ENCODE measurements at regions not wholly inside any gene's neighbourhood (a gene's known extent, or its start where the extent isn't known, plus 50 kb on each side); places are given as distances from the start of the nearest gene placed in this dataset.

GRCh38 chr2:103664690-103665089 is 902.9 kb downstream of the TMEM182 start:
- no peaks in the 10 kb centered on the region for H3K9me3 ChIP-seq (ENCODE audit: control insufficient read depth in 2 of 2, low read length in 2 of 2)
- no peak overlapping the region for H3K4me3 ChIP-seq (ENCODE audit: low read length in 2 of 2)
- H3K27me3 ChIP-seq (ENCODE audit: control insufficient read depth in 1 of 2, insufficient read depth in 2 of 2, low read length in 2 of 2), result no peaks in the 10 kb centered on the region
- H3K36me3 ChIP-seq (ENCODE audit: control insufficient read depth in 2 of 2, insufficient read depth in 2 of 2, low read length in 2 of 2), result no peaks in the 10 kb centered on the region
- H3K9ac ChIP-seq (ENCODE audit: low read length in 2 of 2), result no peak overlapping the region
- no peaks in the 10 kb centered on the region for H3K4me1 ChIP-seq (ENCODE audit: control insufficient read depth, insufficient read depth, low read length)
- H3K27ac ChIP-seq (ENCODE audit: low read length), result no peak overlapping the region

GRCh38 chr2:103667335-103667884 is 905.6 kb downstream of the TMEM182 start:
- Histone ChIP-seq H3K27me3 (ENCODE audit: control insufficient read depth in 1 of 2, insufficient read depth in 2 of 2, low read length in 2 of 2) (no peaks in the 10 kb centered on the region), H3K4me3 (ENCODE audit: low read length in 2 of 2) (no peak overlapping the region), H3K9ac (ENCODE audit: low read length in 2 of 2) (no peak overlapping the region), H3K27ac (ENCODE audit: low read length) (no peak overlapping the region), H3K4me1 (ENCODE audit: control insufficient read depth, insufficient read depth, low read length) (no peaks in the 10 kb centered on the region), H3K9me3 (ENCODE audit: control insufficient read depth in 2 of 2, low read length in 2 of 2) (no peaks in the 10 kb centered on the region), H3K36me3 (ENCODE audit: control insufficient read depth in 2 of 2, insufficient read depth in 2 of 2, low read length in 2 of 2) (no peaks in the 10 kb centered on the region)

GRCh38 chr2:103669531-103669930 is 907.7 kb downstream of the TMEM182 start:
- H3K36me3 ChIP-seq (ENCODE audit: control insufficient read depth in 2 of 2, insufficient read depth in 2 of 2, low read length in 2 of 2), result no peaks in the 10 kb centered on the region
- H3K27me3 ChIP-seq (ENCODE audit: control insufficient read depth in 1 of 2, insufficient read depth in 2 of 2, low read length in 2 of 2), result no peaks in the 10 kb centered on the region
- no peak overlapping the region for H3K4me3 ChIP-seq (ENCODE audit: low read length in 2 of 2)
- H3K9ac ChIP-seq (ENCODE audit: low read length in 2 of 2), result no peak overlapping the region
- no peak overlapping the region for H3K27ac ChIP-seq (ENCODE audit: low read length)
- H3K9me3 ChIP-seq (ENCODE audit: control insufficient read depth in 2 of 2, low read length in 2 of 2), result peaks cover 0 to 3% of the 10 kb centered on the region in 2 donors
- no peaks in the 10 kb centered on the region for H3K4me1 ChIP-seq (ENCODE audit: control insufficient read depth, insufficient read depth, low read length)

Data from stomach smooth muscle (tissue), 2 donors.